K562 (cell line): ENCODE measurements at regions not wholly inside any gene's neighbourhood (a gene's known extent, or its start where the extent isn't known, plus 50 kb on each side); places are given as distances from the start of the nearest gene placed in this dataset.
A peak's percentile ranks its signal among the peaks of the same experiment; 100 is the strongest.

Source experiments
- ATAC-seq: fragments of 200-7000 bp; cut with Tn5 transposase; 3 replicates; pipeline ENCODE4 v1.9.1; 2020; ENCODE audit warnings: moderate library complexity
- BruUV-seq: library from RNA; stranded (reverse); fragments of 400-500 nt; replicated peaks from 2 replicates; lab custom pipeline; 2021; lab: Mats Ljungman, UMichigan
- CTCF ChIA-PET: fragments of 300-600 bp; formaldehyde crosslinking; extraction: SDS; loops from one replicate; lab custom pipeline; 2021; ENCODE audit warnings: low intra/inter-chr PET ratio; lab: Yijun Ruan, JAX
- POLR2A ChIA-PET: fragments of 300-600, 350-650 bp; sonication (Branson Sonifier 250); formaldehyde crosslinking; extraction: SDS; loops from one replicate; lab custom pipeline; 2021; ENCODE audit warnings: antibody characterized with exemption, inconsistent platforms; lab: Yijun Ruan, JAX
- DNase-seq, 4 experiments: peaks; one replicate each; pipeline versions ENCODE4 v3.0.0 to v3.0.0-alpha.2; 2011 to 2018; ENCODE audit warnings: low spot score in 3 of 4, mixed read lengths in 3 of 4; ENCODE audit errors: extremely low read depth in 1 of 4
- FAIRE-seq: peaks from 2 replicates; lab custom pipeline; 2011; peaks lifted over from hg19 to GRCh38; lab: Jason Lieb, UNC
- H2AFZ ChIP-seq: 2 replicates; pipeline ENCODE4 v1.6.0; 2011; ENCODE audit warnings: low read depth, low read length, control low read depth, inconsistent platforms
- H3K27ac ChIP-seq: fragments of 200-600 bp; 3 replicates; pipeline ENCODE4 v1.8.0; 2011; ENCODE audit warnings: low read depth, mild to moderate bottlenecking, control low read depth, inconsistent platforms, low read length, moderate library complexity, mixed read lengths; ENCODE audit errors: extremely low read depth
- H3K27me3 ChIP-seq, 2 experiments: fragments of 300-600 bp in 1 of 2; 2 replicates in 1 of 2; 3 replicates in 1 of 2; pipeline versions ENCODE4 v1.6.0 to v1.8.0; 2011; ENCODE audit warnings: inconsistent platforms in 2 of 2, low read length in 2 of 2, mild to moderate bottlenecking in 1 of 2, mixed read lengths in 1 of 2, moderate library complexity in 1 of 2; ENCODE audit not compliant: control insufficient read depth in 2 of 2, insufficient read depth in 2 of 2
- H3K36me3 ChIP-seq: fragments of 300-600 bp; 3 replicates; pipeline ENCODE4 v1.8.0; 2011; ENCODE audit warnings: mild to moderate bottlenecking, low read length, inconsistent platforms; ENCODE audit not compliant: control insufficient read depth, insufficient read depth
- H3K4me1 ChIP-seq, 2 experiments: fragments of 200-600 bp in 1 of 2; replicated peaks in 1 of 2; 2 replicates in 1 of 2; 3 replicates in 1 of 2; pipeline versions ENCODE4 v1.5.1 to v1.8.0; 2011; ENCODE audit warnings: inconsistent platforms in 2 of 2, low read length in 2 of 2, mild to moderate bottlenecking in 1 of 2, mixed read lengths in 1 of 2, moderate library complexity in 1 of 2; ENCODE audit not compliant: control insufficient read depth in 2 of 2, insufficient read depth in 2 of 2
- H3K4me2 ChIP-seq: 2 replicates; pipeline ENCODE4 v1.6.1; 2011; ENCODE audit warnings: low read length, control low read depth, inconsistent platforms, mixed read lengths; ENCODE audit not compliant: insufficient read depth
- H3K4me3 ChIP-seq: fragments of 200-600 bp; sonication (generic), shearing (Covaris generic); 2 replicates; pipeline ENCODE4 v1.5.1; 2016; ENCODE audit warnings: control low read depth, inconsistent platforms
- H3K79me2 ChIP-seq: fragments of 200-600 bp; 3 replicates; pipeline ENCODE4 v1.8.0; 2011; ENCODE audit warnings: low read length, inconsistent platforms; ENCODE audit not compliant: control insufficient read depth, insufficient read depth
- H3K9ac ChIP-seq, 2 experiments: 2 replicates each; pipeline versions ENCODE4 v1.6.0 to v1.6.1; 2011; ENCODE audit warnings: low read depth in 2 of 2, low read length in 2 of 2, control low read depth in 1 of 2, inconsistent platforms in 1 of 2, mild to moderate bottlenecking in 1 of 2, mixed read lengths in 1 of 2; ENCODE audit not compliant: insufficient read depth in 1 of 2
- H3K9me1 ChIP-seq: one replicate; pipeline ENCODE4 v1.6.0; 2011; ENCODE audit warnings: inconsistent platforms, mild to moderate bottlenecking, low read length, moderate library complexity; ENCODE audit not compliant: control insufficient read depth, insufficient read depth
- H3K9me3 ChIP-seq: replicated peaks from 2 replicates; pipeline ENCODE4 v1.5.1; 2011; ENCODE audit warnings: low read depth, low read length, inconsistent platforms; ENCODE audit not compliant: control insufficient read depth, insufficient read depth
- H4K20me1 ChIP-seq: replicated peaks from 2 replicates; pipeline ENCODE4 v1.6.1; 2011; ENCODE audit warnings: low read length, inconsistent platforms, mixed read lengths; ENCODE audit not compliant: control insufficient read depth, insufficient read depth
- ARNT ChIP-seq, 2 experiments: fragments of 450-650 bp; IDR thresholded peaks; 2 replicates each; pipeline ENCODE4 v1.6.1; 2016; ENCODE audit warnings: mild to moderate bottlenecking in 1 of 2
- CBFA2T2 ChIP-seq: fragments of 450-650 bp; conservative IDR thresholded peaks from 2 replicates; pipeline ENCODE4 v1.6.1; 2017; ENCODE audit warnings: mild to moderate bottlenecking
- KLF6 ChIP-seq: fragments of 250-450 bp; sonication (Bioruptor Pico); IDR thresholded peaks from 2 replicates; pipeline ENCODE4 v1.4.0; 2020; ENCODE audit warnings: mild to moderate bottlenecking, moderate library complexity, borderline replicate concordance
- MEIS2 ChIP-seq: fragments of 450-650 bp; IDR thresholded peaks from 2 replicates; pipeline ENCODE4 v1.6.1; 2014; ENCODE audit warnings: mild to moderate bottlenecking; ENCODE audit not compliant: partially characterized antibody
- POLR2B ChIP-seq: fragments of 450-650 bp; IDR thresholded peaks from 2 replicates; pipeline ENCODE4 v1.6.1; 2018; ENCODE audit warnings: low read depth; ENCODE audit not compliant: partially characterized antibody
- POLR3G ChIP-seq: IDR thresholded peaks from 2 replicates; pipeline ENCODE4 v1.6.1; 2011; ENCODE audit not compliant: insufficient read length, insufficient replicate concordance; ENCODE audit errors: extremely low read depth
- RNF219 ChIP-seq: fragments of 250-450 bp; sonication (Bioruptor Pico); IDR thresholded peaks from 2 replicates; pipeline ENCODE4 v1.5.0; 2022; ENCODE audit warnings: mild to moderate bottlenecking
- SIN3A ChIP-seq, 2 experiments: fragments of 150-350 bp in 1 of 2; IDR thresholded peaks; 2 replicates each; pipeline ENCODE4 v1.6.1; 2011 to 2016; ENCODE audit warnings: borderline replicate concordance in 2 of 2, low read depth in 2 of 2, low read length in 2 of 2, mild to moderate bottlenecking in 2 of 2, moderate library complexity in 2 of 2; ENCODE audit not compliant: control insufficient read depth in 1 of 2
- THAP7 ChIP-seq: fragments of 250-450 bp; sonication (Bioruptor Pico); IDR thresholded peaks from 2 replicates; pipeline ENCODE4 v1.5.0; 2021
- ZNF217 ChIP-seq: sonication (generic); formaldehyde crosslinking; IDR thresholded peaks from 2 replicates; pipeline ENCODE4 v1.8.0; 2022; ENCODE audit warnings: mild to moderate bottlenecking, missing genetic modification reagents
- ZNF507 ChIP-seq: conservative IDR thresholded peaks from 2 replicates; pipeline ENCODE4 v1.6.1; 2017; ENCODE audit warnings: missing genetic modification characterization, missing compliant biosample characterization
- WGBS: fragments of 100-300 bp; shearing (Covaris generic); methylation state at CpG from one replicate; pipeline ENCODE4 v1.1.6; 2016; ENCODE audit warnings: low coverage, mixed read lengths; ENCODE audit not compliant: insufficient coverage; ENCODE audit errors: missing lambda C conversion rate; 5-methylcytosine and 5-hydroxymethylcytosine counted together
- in situ Hi-C: fragments of 300-500 bp; cut with MboI; formaldehyde crosslinking; loops from 4 replicates; pipeline ENCODE4 v1.15.0; 2018; ENCODE audit warnings: inconsistent platforms, mixed read lengths
- intact Hi-C: fragments of 100-400 bp; cut with micrococcal nuclease; formaldehyde crosslinking; loops from 2 replicates; pipeline ENCODE4 v1.14.2; 2022
- TF ChIP-seq, protein P1 (sequence below): fragments of 450-650 bp; IDR thresholded peaks from 2 replicates; pipeline ENCODE4 v1.6.1; 2017; ENCODE audit warnings: antibody characterized with exemption, mild to moderate bottlenecking
- TF ChIP-seq, protein P2 (sequence below): sonication (generic); formaldehyde crosslinking; IDR thresholded peaks from 2 replicates; pipeline ENCODE4 v1.8.0; 2022; ENCODE audit warnings: mild to moderate bottlenecking, missing genetic modification reagents

DNA sequence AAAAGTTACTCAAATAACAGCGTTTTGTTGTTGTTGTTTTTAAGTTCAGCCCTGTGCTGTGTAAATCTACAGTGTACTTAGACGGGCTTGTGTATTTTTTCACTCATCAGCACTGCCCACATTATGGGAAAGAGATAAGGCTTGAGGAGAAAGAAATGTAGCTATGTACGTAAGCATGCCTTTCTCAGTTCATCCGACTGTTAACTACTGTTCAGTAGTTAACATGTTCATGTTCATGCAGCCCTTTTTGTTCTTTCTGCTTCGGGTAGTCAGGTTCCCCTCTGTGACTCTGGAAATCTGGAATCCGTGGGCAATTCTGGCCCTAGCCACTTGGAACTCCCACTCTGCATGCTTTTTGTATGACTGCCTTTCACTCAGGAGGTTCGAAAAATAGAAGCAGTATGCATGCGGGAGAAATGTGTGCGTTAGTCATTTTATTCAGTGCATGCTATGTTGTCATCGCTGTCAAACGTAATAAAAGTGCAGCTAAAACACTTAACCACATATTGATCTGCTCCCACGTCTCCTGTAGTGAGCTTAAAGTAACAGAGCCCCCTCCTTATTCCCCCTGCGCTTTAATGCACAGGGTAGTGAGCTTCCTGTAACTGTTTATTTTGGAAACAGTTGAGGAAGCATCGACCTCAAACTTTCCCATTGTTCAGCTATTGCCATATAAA is 283.1 kb upstream of the NR2F2 start (continued):
- TF ChIP-seq, protein P1, sequence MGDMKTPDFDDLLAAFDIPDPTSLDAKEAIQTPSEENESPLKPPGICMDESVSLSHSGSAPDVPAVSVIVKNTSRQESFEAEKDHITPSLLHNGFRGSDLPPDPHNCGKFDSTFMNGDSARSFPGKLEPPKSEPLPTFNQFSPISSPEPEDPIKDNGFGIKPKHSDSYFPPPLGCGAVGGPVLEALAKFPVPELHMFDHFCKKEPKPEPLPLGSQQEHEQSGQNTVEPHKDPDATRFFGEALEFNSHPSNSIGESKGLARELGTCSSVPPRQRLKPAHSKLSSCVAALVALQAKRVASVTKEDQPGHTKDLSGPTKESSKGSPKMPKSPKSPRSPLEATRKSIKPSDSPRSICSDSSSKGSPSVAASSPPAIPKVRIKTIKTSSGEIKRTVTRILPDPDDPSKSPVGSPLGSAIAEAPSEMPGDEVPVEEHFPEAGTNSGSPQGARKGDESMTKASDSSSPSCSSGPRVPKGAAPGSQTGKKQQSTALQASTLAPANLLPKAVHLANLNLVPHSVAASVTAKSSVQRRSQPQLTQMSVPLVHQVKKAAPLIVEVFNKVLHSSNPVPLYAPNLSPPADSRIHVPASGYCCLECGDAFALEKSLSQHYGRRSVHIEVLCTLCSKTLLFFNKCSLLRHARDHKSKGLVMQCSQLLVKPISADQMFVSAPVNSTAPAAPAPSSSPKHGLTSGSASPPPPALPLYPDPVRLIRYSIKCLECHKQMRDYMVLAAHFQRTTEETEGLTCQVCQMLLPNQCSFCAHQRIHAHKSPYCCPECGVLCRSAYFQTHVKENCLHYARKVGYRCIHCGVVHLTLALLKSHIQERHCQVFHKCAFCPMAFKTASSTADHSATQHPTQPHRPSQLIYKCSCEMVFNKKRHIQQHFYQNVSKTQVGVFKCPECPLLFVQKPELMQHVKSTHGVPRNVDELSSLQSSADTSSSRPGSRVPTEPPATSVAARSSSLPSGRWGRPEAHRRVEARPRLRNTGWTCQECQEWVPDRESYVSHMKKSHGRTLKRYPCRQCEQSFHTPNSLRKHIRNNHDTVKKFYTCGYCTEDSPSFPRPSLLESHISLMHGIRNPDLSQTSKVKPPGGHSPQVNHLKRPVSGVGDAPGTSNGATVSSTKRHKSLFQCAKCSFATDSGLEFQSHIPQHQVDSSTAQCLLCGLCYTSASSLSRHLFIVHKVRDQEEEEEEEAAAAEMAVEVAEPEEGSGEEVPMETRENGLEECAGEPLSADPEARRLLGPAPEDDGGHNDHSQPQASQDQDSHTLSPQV, result 0 out of 2 replicates have a peak, but pooled peaks have one; percentile 35
- TF ChIP-seq MEIS2 (peak; percentile 24), SIN3A (IDR thresholded peaks at IDR 0.05; ENCODE audit: borderline replicate concordance in 2 of 2, control insufficient read depth in 1 of 2, low read depth in 2 of 2, low read length in 2 of 2) (no peak)

- intact Hi-C loops, result no loop called here
- in situ Hi-C loops, result no loop called here
- Histone ChIP-seq H3K27ac (no peak overlapping the region), H2AFZ (no peak overlapping the region), H3K27me3 (no peaks in the 10 kb centered on the region), H3K4me1 (peaks cover 11 to 42% of the 10 kb centered on the region in 2 experiments), H3K36me3 (no peaks in the 10 kb centered on the region), H3K9me3 (no peaks in the 10 kb centered on the region), H3K4me3 (no peak overlapping the region), H3K9me1 (no peaks in the 10 kb centered on the region), H4K20me1 (no peaks in the 10 kb centered on the region), H3K4me2 (no peak overlapping the region), H3K9ac (no peak overlapping the region), H3K79me2 (no peaks in the 10 kb centered on the region)
- ATAC-seq, result no peak
- no TSS peak for BruUV-seq
- ChIA-PET POLR2A (interaction anchor here (1.1 kb wide), 1 partner anchor 86 kb away, joined by 3 read pairs; no protein-coding TSS in a partner anchor), CTCF (no interaction called here)
- DNase-seq, result no peak
- 49% methylated on average over 2 of the region's 2 CpGs for WGBS
- no peak for FAIRE-seq
- TF ChIP-seq, protein P2, sequence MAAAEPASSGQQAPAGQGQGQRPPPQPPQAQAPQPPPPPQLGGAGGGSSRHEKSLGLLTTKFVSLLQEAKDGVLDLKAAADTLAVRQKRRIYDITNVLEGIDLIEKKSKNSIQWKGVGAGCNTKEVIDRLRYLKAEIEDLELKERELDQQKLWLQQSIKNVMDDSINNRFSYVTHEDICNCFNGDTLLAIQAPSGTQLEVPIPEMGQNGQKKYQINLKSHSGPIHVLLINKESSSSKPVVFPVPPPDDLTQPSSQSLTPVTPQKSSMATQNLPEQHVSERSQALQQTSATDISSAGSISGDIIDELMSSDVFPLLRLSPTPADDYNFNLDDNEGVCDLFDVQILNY (CRISPR knock-in tag), result no peak
- TF ChIP-seq POLR2B (no peak), ZNF507 (tag) (no peak), ARNT (IDR thresholded peaks at IDR 0.05) (no peak), POLR3G (no peak), ZNF217 (CRISPR knock-in tag) (no peak), RNF219 (CRISPR knock-in tag) (no peak), THAP7 (CRISPR knock-in tag) (no peak), KLF6 (CRISPR knock-in tag) (no peak), CBFA2T2 (no peak)
Measured at GRCh38 chr15:96049323-96049722, 281.2 kb upstream of the NR2F2 start.
